ENCODE measurements at regions not wholly inside any gene's neighbourhood (a gene's known extent, or its start where the extent isn't known, plus 50 kb on each side); places are given as distances from the start of the nearest gene placed in this dataset.

DNA sequence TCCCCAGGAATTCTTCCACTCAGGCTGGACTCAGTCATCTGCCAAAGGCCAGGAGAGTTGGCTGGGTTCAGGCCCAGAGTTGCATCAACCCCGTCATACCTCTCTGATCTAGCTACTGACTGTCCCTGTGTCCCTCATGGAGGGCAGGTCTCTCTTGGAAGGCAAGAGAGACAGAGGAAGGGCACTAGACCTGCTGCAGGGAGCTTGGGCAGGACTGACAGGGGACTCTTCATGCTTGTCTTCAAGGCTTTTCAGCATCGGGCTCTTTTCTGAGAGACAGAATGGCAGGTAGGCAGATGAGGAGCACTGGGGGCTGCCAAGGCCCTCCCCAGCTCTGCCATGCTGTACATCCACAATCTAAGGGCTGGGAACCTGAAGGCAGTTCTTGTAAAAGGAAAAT lies 140.1 kb upstream of the MRPS22 start:
- Histone ChIP-seq H3K36me3 (ENCODE audit: control insufficient read depth in 2 of 3, insufficient read depth in 3 of 3, low read length in 3 of 3) (no peaks in the 10 kb centered on the region), H3K27ac (ENCODE audit: low read depth in 2 of 2, low read length in 2 of 2) (no peak overlapping the region), H3K4me3 (ENCODE audit: low read length in 3 of 3) (no peak overlapping the region), H3K9me3 (ENCODE audit: control insufficient read depth in 2 of 3, insufficient read depth in 1 of 3, low read length in 3 of 3) (no peaks in the 10 kb centered on the region), H3K27me3 (ENCODE audit: control insufficient read depth, insufficient read depth, low read length) (no peaks in the 10 kb centered on the region), H3K4me1 (ENCODE audit: control insufficient read depth in 2 of 3, insufficient read depth in 2 of 3, low read depth in 1 of 3, low read length in 3 of 3) (no peaks in the 10 kb centered on the region), H3K9ac (ENCODE audit: low read length in 3 of 3) (no peak overlapping the region)
- intact Hi-C loops (cut with DNase I) = no loop called here
- TF ChIP-seq, protein P1, sequence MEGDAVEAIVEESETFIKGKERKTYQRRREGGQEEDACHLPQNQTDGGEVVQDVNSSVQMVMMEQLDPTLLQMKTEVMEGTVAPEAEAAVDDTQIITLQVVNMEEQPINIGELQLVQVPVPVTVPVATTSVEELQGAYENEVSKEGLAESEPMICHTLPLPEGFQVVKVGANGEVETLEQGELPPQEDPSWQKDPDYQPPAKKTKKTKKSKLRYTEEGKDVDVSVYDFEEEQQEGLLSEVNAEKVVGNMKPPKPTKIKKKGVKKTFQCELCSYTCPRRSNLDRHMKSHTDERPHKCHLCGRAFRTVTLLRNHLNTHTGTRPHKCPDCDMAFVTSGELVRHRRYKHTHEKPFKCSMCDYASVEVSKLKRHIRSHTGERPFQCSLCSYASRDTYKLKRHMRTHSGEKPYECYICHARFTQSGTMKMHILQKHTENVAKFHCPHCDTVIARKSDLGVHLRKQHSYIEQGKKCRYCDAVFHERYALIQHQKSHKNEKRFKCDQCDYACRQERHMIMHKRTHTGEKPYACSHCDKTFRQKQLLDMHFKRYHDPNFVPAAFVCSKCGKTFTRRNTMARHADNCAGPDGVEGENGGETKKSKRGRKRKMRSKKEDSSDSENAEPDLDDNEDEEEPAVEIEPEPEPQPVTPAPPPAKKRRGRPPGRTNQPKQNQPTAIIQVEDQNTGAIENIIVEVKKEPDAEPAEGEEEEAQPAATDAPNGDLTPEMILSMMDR (IDR thresholded peaks at IDR 0.05; ENCODE audit: borderline replicate concordance, extremely low read depth, insufficient read depth) = no peak
- no peak for DNase-seq
- FAIRE-seq = no peak

DNA sequence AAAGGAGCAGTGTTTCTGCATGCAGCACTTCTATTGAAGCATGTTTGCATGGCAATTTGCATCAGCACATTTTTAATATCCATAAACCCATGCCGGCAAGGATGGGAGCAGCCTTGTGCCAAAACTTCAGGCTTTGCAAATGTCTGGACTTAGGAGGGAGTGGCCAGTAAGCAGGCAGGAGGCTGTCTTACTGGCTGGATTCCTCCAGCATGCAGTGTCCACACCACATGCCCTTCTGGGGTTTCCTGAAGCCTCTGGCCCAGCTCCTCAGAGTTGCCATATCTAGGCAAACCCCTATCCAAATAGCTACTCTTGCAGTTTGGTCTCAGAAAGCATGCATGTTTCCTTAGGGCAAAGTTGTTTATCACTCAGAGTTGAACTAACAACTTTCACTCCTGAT lies 139.1 kb upstream of the MRPS22 start:
- Histone ChIP-seq H3K9ac (ENCODE audit: low read length in 3 of 3) (no peak overlapping the region), H3K27me3 (ENCODE audit: control insufficient read depth, insufficient read depth, low read length) (no peaks in the 10 kb centered on the region), H3K4me3 (ENCODE audit: low read length in 3 of 3) (no peak overlapping the region), H3K27ac (ENCODE audit: low read depth in 2 of 2, low read length in 2 of 2) (no peak overlapping the region), H3K4me1 (ENCODE audit: control insufficient read depth in 2 of 3, insufficient read depth in 2 of 3, low read depth in 1 of 3, low read length in 3 of 3) (no peaks in the 10 kb centered on the region), H3K9me3 (ENCODE audit: control insufficient read depth in 2 of 3, insufficient read depth in 1 of 3, low read length in 3 of 3) (no peaks in the 10 kb centered on the region), H3K36me3 (ENCODE audit: control insufficient read depth in 2 of 3, insufficient read depth in 3 of 3, low read length in 3 of 3) (no peaks in the 10 kb centered on the region)
- TF ChIP-seq, protein P1 (IDR thresholded peaks at IDR 0.05; ENCODE audit: borderline replicate concordance, extremely low read depth, insufficient read depth) = no peak
- intact Hi-C loops (cut with DNase I) = no loop called here
- FAIRE-seq = no peak
- DNase-seq = no peak

DNA sequence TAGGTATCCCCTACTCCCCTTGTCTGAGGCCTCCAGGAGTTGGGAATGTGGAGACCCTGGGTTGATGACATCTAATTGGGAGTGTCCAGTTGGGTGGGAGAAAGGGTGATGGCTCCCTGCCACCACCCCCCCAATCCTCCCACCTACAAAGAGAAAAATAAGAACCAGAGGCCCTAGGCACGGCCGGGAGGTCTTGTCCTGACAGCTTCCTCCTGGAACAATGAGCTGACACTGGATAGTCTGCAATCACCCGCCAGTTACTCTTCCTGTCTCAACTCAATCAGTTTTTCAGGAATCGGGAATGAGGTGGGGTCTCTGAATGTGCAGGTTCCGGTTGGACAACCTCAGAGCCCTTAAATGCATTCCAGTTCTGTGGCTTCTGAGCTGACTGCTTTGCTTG lies 129.9 kb upstream of the MRPS22 start:
- FAIRE-seq = no peak
- peak in 2 of 5 donors; percentile 26 to 35 for DNase-seq
- H3K4me3 ChIP-seq (ENCODE audit: low read length in 3 of 3) = no peak overlapping the region
- no peaks in the 10 kb centered on the region for H3K27me3 ChIP-seq (ENCODE audit: control insufficient read depth, insufficient read depth, low read length)
- intact Hi-C loops (cut with DNase I) = no loop called here
- no peaks in the 10 kb centered on the region for H3K36me3 ChIP-seq (ENCODE audit: control insufficient read depth in 2 of 3, insufficient read depth in 3 of 3, low read length in 3 of 3)
- no peak overlapping the region for H3K9ac ChIP-seq (ENCODE audit: low read length in 3 of 3)
- H3K4me1 ChIP-seq (ENCODE audit: control insufficient read depth in 2 of 3, insufficient read depth in 2 of 3, low read depth in 1 of 3, low read length in 3 of 3) = no peaks in the 10 kb centered on the region
- H3K27ac ChIP-seq (ENCODE audit: low read depth in 2 of 2, low read length in 2 of 2) = no peak overlapping the region
- H3K9me3 ChIP-seq (ENCODE audit: control insufficient read depth in 2 of 3, insufficient read depth in 1 of 3, low read length in 3 of 3) = peaks cover 0 to 2% (median 0%) of the 10 kb centered on the region in 3 donors
- TF ChIP-seq, protein P1 (IDR thresholded peaks at IDR 0.05; ENCODE audit: borderline replicate concordance, extremely low read depth, insufficient read depth) = no peak

DNA sequence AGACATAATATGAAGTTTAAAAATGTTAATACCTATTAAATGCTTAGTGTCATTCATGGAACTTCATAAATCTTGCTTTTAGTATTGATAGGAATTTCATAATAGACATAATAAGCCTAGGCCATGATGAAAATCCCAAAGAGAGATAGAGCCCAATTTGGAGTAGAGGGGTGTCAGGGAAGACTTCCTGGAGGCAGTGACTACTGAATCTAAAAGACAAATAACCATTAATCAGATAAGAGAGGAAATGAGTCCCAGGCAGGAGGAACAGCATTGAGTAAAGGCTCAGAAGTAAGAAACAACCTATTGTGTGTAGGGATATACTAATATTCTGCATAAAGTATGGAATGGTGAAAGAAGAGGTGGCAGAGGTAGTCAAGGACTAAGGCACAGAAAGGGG lies 126.9 kb upstream of the MRPS22 start:
- H3K4me3 ChIP-seq (ENCODE audit: low read length in 3 of 3) = no peak overlapping the region

More for the DNA sequence above, 126.9 kb upstream of the MRPS22 start:
- Histone ChIP-seq H3K27me3 (ENCODE audit: control insufficient read depth, insufficient read depth, low read length) (no peaks in the 10 kb centered on the region), H3K9ac (ENCODE audit: low read length in 3 of 3) (no peak overlapping the region), H3K4me1 (ENCODE audit: control insufficient read depth in 2 of 3, insufficient read depth in 2 of 3, low read depth in 1 of 3, low read length in 3 of 3) (no peaks in the 10 kb centered on the region), H3K36me3 (ENCODE audit: control insufficient read depth in 2 of 3, insufficient read depth in 3 of 3, low read length in 3 of 3) (no peaks in the 10 kb centered on the region), H3K27ac (ENCODE audit: low read depth in 2 of 2, low read length in 2 of 2) (no peak overlapping the region), H3K9me3 (ENCODE audit: control insufficient read depth in 2 of 3, insufficient read depth in 1 of 3, low read length in 3 of 3) (no peaks in the 10 kb centered on the region)
- TF ChIP-seq, protein P1 (IDR thresholded peaks at IDR 0.05; ENCODE audit: borderline replicate concordance, extremely low read depth, insufficient read depth) = no peak
- intact Hi-C loops (cut with DNase I) = no loop called here
- FAIRE-seq (no peak), DNase-seq (no peak)

All from kidney (tissue), 13 donors.